Loucy (cell line): ENCODE measurements at regions not wholly inside any gene's neighbourhood (a gene's known extent, or its start where the extent isn't known, plus 50 kb on each side); places are given as distances from the start of the nearest gene placed in this dataset.

ENCODE experiments used
- EZH2phosphoT487 ChIP-seq: fragments of 200-600 bp; IDR thresholded peaks from 2 replicates; pipeline ENCODE4 v1.6.1; 2018; ENCODE audit warnings: antibody characterized with exemption, mild to moderate bottlenecking, moderate library complexity, borderline replicate concordance
- TF ChIP-seq, protein P1 (sequence below): fragments of 200-600 bp; sonication (generic); conservative IDR thresholded peaks from 2 replicates; pipeline ENCODE4 v1.5.1; 2014; ENCODE audit warnings: mild to moderate bottlenecking, antibody characterized with exemption, low read length

DNA sequence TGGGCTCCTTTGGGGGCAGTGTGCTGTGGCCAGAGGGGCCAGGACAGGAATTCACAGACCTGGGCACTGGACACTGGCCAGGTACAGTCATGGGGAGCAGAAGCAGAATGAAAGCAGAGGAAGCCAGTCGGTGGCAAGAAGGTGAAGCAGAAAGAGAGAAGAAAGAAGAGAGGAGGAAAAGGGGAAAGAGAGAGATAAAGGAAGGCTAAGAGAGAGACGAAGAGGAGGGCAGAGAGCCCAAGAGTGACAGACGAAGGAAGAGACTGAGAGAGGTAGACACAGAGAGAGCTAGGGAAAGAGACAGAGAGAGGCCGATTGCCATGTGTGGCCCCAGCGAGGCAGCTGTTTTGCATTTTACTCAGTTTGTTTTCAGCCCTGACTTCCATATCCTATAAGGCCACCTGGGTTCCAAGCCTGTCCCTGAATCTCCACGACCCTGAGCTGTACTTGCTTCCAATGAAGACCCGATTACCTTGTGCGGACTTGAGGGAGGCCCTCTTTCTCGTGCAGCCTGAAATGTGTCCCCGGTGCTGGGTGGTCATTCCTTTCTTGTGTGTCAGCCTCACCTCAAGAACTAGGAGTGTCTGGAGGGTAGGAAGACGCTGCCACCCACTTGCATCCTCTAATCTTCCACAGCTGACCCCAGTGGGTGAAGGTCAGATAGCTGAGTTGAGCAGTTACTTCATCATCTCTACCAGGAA is 73.9 kb downstream of the LSM3 start:
- TF ChIP-seq, protein P1, sequence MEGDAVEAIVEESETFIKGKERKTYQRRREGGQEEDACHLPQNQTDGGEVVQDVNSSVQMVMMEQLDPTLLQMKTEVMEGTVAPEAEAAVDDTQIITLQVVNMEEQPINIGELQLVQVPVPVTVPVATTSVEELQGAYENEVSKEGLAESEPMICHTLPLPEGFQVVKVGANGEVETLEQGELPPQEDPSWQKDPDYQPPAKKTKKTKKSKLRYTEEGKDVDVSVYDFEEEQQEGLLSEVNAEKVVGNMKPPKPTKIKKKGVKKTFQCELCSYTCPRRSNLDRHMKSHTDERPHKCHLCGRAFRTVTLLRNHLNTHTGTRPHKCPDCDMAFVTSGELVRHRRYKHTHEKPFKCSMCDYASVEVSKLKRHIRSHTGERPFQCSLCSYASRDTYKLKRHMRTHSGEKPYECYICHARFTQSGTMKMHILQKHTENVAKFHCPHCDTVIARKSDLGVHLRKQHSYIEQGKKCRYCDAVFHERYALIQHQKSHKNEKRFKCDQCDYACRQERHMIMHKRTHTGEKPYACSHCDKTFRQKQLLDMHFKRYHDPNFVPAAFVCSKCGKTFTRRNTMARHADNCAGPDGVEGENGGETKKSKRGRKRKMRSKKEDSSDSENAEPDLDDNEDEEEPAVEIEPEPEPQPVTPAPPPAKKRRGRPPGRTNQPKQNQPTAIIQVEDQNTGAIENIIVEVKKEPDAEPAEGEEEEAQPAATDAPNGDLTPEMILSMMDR: no peak
- no peak for TF ChIP-seq EZH2phosphoT487
